Testis (tissue), 2 donors: ENCODE measurements at regions not wholly inside any gene's neighbourhood (a gene's known extent, or its start where the extent isn't known, plus 50 kb on each side); places are given as distances from the start of the nearest gene placed in this dataset.

Source experiments
- CTCF ChIP-seq, 3 experiments: fragments of 450-650 bp in 2 of 3; fragments of 200-600 bp in 1 of 3; sonication (generic) in 1 of 3; IDR thresholded peaks; one replicate each; pipeline ENCODE4 v1.5.1; 2016 to 2019; ENCODE audit warnings: antibody characterized with exemption in 3 of 3, mild to moderate bottlenecking in 2 of 3, moderate library complexity in 1 of 3
- POLR2A ChIP-seq: fragments of 450-650 bp; IDR thresholded peaks from one replicate; pipeline ENCODE4 v1.6.1; 2017; ENCODE audit warnings: antibody characterized with exemption, mild to moderate bottlenecking, moderate library complexity

GRCh38 chr7:68446183-68446582 lies 1152.1 kb upstream of the AUTS2 start:
- TF ChIP-seq CTCF (IDR thresholded peaks at IDR 0.05): no peak
- no peak for TF ChIP-seq POLR2A
